ENCODE measurements at regions not wholly inside any gene's neighbourhood (a gene's known extent, or its start where the extent isn't known, plus 50 kb on each side); places are given as distances from the start of the nearest gene placed in this dataset.

GRCh38 chr1:65640046-65640445 is 152.6 kb upstream of the PDE4B start:
- TF ChIP-seq CTCF (IDR thresholded peaks at IDR 0.05; ENCODE audit: insufficient read depth, low read length) = no peak
- TF ChIP-seq POLR2AphosphoS5 (IDR thresholded peaks at IDR 0.05; ENCODE audit: low read depth) = no peak

Measured in HL-60 (cell line).